T-helper 17 cell (primary cell): ENCODE measurements at regions not wholly inside any gene's neighbourhood (a gene's known extent, or its start where the extent isn't known, plus 50 kb on each side); places are given as distances from the start of the nearest gene placed in this dataset.

Experiments used
- ATAC-seq: fragments of 150-1000 bp; cut with Tn5 transposase; 2 replicates; pipeline ENCODE4 v1.10.0; 2021; ENCODE audit warnings: mild to moderate bottlenecking, moderate library complexity
- DNase-seq, 3 donors: peaks; one replicate each; pipeline versions ENCODE4 v3.0.0 to v3.0.0-alpha.2; 2020 to 2021
- H3K9me3 ChIP-seq: one replicate; pipeline ENCODE4 v1.7.0; 2013; ENCODE audit warnings: low read length, mild to moderate bottlenecking; ENCODE audit not compliant: control insufficient read depth, poor library complexity, severe bottlenecking
- H3K27ac Mint-ChIP-seq: one replicate; pipeline ENCODE4 v1.8.0; 2022; ENCODE audit warnings: mild to moderate bottlenecking, moderate library complexity, mixed read lengths
- H3K27me3 Mint-ChIP-seq: one replicate; pipeline ENCODE4 v1.8.0; 2022; ENCODE audit warnings: mixed read lengths
- H3K36me3 Mint-ChIP-seq: one replicate; pipeline ENCODE4 v1.8.0; 2022; ENCODE audit warnings: low read depth, mixed read lengths
- H3K4me1 Mint-ChIP-seq: one replicate; pipeline ENCODE4 v1.8.0; 2022; ENCODE audit warnings: mild to moderate bottlenecking, mixed read lengths
- H3K4me3 Mint-ChIP-seq: one replicate; pipeline ENCODE4 v1.8.0; 2022; ENCODE audit warnings: mild to moderate bottlenecking, moderate library complexity, mixed read lengths

DNA sequence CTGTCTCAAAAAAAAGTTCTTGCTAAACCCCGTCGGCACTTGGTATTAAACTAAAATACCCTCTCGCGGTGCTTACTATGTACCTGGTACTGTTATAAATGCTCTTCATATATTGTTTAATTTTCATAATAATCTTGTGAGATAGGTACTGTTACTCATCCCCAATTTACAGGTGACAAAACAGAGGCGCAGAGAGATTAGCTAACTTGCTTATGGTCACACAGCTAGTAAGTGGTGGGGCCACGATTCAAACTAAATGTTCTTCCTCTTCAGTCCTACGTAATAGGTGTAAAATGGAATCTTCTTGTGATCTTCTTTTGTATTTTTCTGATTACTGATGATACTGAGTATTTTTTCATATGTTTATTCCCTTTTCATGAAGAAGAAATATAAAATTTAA lies 51.3 kb downstream of the TET3 start:
- DNase-seq (no peak), ATAC-seq (no peak)
- H3K36me3 Mint-ChIP-seq: no peaks in the 10 kb centered on the region
- no peak overlapping the region for H3K4me3 Mint-ChIP-seq
- peaks cover 67% of the 10 kb centered on the region for H3K4me1 Mint-ChIP-seq
- H3K27ac Mint-ChIP-seq: no peak overlapping the region
- H3K9me3 ChIP-seq: no peaks in the 10 kb centered on the region
- H3K27me3 Mint-ChIP-seq: no peaks in the 10 kb centered on the region

DNA sequence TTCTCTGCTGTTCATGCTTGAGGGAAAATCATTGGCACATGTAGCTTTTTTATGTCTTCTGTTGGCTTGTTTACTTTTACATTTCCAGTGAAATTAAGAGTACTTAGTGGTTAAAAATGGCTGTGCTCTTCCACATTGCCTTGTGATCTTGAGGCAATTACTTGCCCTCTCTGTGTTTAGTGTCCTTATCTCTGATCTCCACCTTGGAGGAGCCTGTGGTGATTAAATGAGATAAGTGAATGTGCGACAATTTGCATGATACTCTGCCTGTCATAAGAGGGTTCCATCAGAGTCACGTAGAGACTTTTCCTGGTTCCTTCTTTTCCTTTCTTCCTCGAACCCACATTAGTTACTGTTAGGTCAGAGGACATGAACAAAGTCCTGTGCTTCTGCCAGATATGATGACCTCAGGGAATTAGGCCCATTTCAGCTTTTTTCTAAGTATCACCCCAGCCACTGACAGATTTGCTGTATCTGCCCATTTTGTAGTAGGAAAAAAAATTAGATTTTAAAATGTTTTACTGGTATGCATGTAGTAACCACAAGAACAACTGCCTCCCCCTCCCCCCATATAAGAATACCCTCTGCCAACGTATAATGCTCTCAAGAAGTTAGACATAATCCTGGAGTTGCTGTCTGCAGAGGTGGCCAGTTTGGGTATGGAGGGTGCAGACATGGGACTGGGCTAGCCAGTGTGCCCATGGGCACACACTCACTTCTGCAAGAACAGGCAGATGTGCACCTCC lies 51.9 kb downstream of the TET3 start:
- DNase-seq: no peak

DNA sequence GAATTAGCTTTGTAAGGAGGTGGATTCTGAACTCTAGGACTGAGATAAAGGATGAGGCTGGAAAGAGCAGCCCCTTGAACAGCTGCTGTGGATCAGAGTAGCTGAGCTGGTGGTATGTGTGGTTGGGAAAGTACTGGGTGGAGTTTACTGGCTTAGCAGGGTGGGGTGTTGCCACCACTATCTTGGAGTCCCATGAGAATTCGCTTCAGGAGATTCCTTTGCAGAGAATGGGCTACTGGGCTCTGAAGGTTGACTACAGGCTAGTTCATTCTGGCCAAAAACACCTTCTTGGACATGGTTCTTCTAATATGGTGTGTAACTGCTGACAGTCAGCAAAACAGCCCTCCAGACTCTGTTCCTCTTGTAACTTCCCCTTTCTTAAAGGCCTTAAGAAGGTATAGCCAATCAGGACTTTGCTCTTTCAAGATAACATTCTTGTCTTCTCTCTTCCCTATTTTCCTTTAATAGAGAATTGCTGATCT lies 52.7 kb downstream of the TET3 start:
- H3K4me1 Mint-ChIP-seq: peaks cover 61% of the 10 kb centered on the region
- H3K27me3 Mint-ChIP-seq: no peaks in the 10 kb centered on the region
- peak overlapping the region; percentile 75 for H3K27ac Mint-ChIP-seq
- DNase-seq (no peak), ATAC-seq (peak; percentile 43)
- no peaks in the 10 kb centered on the region for H3K36me3 Mint-ChIP-seq
- peak overlapping the region; percentile 15 for H3K4me3 Mint-ChIP-seq
- no peaks in the 10 kb centered on the region for H3K9me3 ChIP-seq

More for the DNA sequence above, 51.9 kb downstream of the TET3 start:
- Mint-ChIP-seq H3K27me3 (no peaks in the 10 kb centered on the region), H3K4me1 (peaks cover 66% of the 10 kb centered on the region), H3K4me3 (no peak overlapping the region), H3K36me3 (no peaks in the 10 kb centered on the region), H3K27ac (peak overlapping the region; percentile 75)
- no peak for ATAC-seq
- H3K9me3 ChIP-seq: no peaks in the 10 kb centered on the region

DNA sequence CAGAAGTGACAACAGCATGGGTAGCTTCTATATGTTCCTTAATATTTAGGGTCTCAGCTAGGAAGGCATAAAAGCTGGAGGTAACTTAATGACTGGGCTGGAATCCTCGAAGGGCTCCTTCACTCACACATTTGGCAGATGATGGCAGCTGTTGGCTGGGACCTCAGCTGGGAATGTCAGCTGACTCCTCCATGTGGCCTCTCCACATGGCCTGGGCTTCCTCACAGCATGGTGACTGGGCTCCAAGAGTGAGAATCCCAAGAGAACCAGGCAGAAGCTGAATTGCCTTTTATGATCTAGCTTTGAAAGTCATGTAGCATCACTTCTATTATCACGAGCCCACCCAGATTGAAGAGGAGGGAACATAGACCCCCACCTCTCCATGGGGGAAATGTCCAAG lies 54.9 kb downstream of the TET3 start:
- H3K4me1 Mint-ChIP-seq: peaks cover 58% of the 10 kb centered on the region
- H3K4me3 Mint-ChIP-seq: no peak overlapping the region

DNA sequence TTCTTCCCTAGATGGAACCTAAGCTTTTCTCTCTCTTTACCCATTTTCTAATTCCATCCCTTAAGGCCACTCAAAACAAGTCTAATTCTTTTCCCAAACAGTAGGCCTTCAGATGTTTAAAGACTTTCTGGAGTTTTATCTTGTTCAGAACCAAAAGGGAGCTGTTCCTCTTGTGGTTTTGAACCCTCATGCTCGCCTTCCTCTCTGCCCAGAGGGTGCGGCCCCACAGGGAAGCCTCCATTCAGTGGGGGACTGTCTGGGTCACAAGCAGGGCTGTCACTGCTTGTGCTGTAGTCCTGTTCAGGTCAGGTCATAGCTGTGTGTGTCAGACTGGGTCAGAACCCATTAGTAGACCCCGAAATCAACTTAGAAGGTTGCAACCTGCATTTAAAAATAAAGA lies 56.5 kb downstream of the TET3 start:
- Mint-ChIP-seq H3K4me1 (peaks cover 55% of the 10 kb centered on the region), H3K27ac (peak overlapping the region; percentile 35), H3K27me3 (no peaks in the 10 kb centered on the region), H3K4me3 (peak overlapping the region; percentile 21), H3K36me3 (no peaks in the 10 kb centered on the region)
- no peaks in the 10 kb centered on the region for H3K9me3 ChIP-seq
- peak; percentile 22 for ATAC-seq
- no peak for DNase-seq

More for the DNA sequence above, 54.9 kb downstream of the TET3 start:
- no peaks in the 10 kb centered on the region for H3K27me3 Mint-ChIP-seq
- ATAC-seq (no peak), DNase-seq (no peak)
- no peaks in the 10 kb centered on the region for H3K36me3 Mint-ChIP-seq
- H3K27ac Mint-ChIP-seq: peak overlapping the region; percentile 82
- no peaks in the 10 kb centered on the region for H3K9me3 ChIP-seq

DNA sequence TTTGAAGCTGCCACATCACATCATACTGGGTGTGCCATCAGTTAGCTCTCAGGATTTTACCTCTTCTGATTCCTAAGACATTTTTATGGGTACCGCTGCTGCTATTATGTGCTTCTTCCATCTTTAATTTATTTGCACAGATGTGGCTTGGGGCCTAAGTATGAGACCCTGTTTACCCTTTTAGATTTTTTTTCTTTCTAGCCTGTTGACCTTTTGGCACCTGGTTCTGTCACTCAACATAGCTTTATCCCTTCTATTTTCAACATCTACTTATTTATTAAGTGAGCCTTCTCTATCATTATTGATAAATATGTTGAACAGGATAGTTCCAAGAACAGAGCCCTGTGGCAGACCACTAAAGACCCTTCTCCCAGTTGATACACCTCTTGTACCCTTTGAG lies 57.0 kb downstream of the TET3 start:
- Mint-ChIP-seq H3K27me3 (no peaks in the 10 kb centered on the region), H3K4me3 (peak overlapping the region; percentile 2), H3K4me1 (peaks cover 50% of the 10 kb centered on the region), H3K27ac (peak overlapping the region; percentile 35), H3K36me3 (no peaks in the 10 kb centered on the region)
- no peaks in the 10 kb centered on the region for H3K9me3 ChIP-seq
- DNase-seq (no peak), ATAC-seq (no peak)

DNA sequence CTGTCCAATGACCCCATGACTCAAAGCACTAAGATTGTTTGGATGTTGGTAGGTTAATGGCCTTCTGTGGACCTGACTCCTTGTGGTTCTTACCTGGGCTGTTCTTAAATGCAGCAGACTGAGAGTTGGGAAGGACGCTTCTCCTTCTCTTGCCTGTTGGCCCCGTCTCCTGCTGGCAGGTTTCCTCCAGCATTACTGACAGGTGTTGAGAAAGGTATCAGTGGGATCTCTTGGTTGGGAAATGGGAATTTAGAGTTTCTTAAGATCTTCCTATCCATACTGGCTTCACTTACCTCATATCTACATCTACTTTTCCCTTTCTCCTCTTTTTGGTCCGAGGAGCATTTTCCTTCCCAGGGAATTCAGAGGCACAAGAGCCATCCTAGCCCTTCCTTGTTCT lies 57.9 kb downstream of the TET3 start:
- peaks cover 42% of the 10 kb centered on the region for H3K4me1 Mint-ChIP-seq
- no peak overlapping the region for H3K4me3 Mint-ChIP-seq
- H3K27ac Mint-ChIP-seq: peak overlapping the region; percentile 91
- no peaks in the 10 kb centered on the region for H3K27me3 Mint-ChIP-seq
- ATAC-seq (no peak), DNase-seq (no peak)
- H3K9me3 ChIP-seq: no peaks in the 10 kb centered on the region
- no peaks in the 10 kb centered on the region for H3K36me3 Mint-ChIP-seq

DNA sequence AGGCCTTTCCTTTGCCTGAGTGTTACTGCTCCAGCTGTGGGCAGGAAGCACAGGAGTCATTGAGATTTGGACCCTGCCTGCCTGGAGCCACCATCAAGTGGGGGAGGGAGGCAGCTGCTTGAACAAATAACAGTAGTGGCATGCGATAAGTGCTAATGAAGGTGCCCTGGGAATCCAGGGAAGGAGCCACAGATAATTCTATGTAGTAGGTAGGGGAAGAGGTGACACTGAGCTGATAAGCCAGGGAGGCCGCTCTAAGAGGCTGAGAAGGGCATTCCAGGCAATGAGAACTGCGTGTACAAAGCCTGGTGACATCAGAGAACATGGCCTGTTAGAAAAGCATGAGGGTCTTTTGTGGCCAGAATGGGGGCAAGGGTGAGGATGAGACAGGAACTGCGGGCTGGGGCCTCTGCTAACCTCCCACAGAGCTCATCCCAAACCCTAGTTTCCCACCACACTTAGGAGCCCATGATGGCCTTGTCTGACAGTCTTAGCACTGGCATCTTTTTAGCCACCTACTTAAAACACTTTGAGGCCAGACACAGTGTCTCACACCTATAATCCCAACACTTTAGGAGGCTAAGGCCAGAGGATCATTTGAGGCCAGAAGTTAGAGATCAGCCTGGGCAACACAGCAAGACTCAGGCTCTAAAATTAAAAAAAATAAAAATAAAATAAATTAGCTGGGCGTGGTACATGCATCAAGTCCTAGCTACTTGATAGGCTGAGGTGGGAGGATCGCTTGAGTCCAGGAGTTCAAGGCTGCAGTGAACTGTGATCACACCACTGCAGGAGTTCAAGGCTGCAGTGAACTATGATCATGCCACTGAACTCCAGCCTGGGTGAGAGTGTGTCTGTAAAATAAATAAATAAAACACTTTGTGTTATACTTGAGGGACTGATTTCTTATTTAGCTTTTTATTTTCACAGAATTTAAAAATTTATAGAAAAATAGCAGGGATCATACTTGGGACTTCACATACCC lies 58.9 kb downstream of the TET3 start:
- Mint-ChIP-seq H3K4me3 (no peak overlapping the region), H3K27me3 (no peaks in the 10 kb centered on the region), H3K36me3 (peaks cover 1% of the 10 kb centered on the region), H3K4me1 (peaks cover 36% of the 10 kb centered on the region), H3K27ac (peak overlapping the region; percentile 91)
- H3K9me3 ChIP-seq: no peaks in the 10 kb centered on the region
- ATAC-seq: no peak
- DNase-seq: no peak

DNA sequence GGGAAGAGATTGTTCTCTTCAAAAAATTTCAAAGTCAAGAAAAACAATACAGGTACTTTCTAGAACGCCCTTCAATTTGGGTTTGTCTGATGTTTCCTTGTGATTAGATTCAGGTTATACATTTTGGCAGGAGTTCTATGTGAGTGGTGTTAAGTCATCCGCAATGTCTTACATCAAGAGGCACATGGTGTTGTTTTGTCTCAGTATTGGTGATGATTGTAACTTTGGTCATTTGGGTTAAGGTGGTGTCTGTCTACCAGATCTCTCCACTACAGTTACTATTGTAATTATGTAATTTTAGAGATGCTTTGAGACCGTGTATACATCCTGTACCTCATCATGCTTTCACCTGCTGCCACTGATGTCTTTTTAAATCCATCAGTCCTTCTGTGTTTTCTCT lies 60.3 kb downstream of the TET3 start:
- no peak for DNase-seq
- H3K9me3 ChIP-seq: no peaks in the 10 kb centered on the region
- peaks cover 30% of the 10 kb centered on the region for H3K4me1 Mint-ChIP-seq
- H3K27ac Mint-ChIP-seq: peak overlapping the region; percentile 88
- no peak overlapping the region for H3K4me3 Mint-ChIP-seq
- no peaks in the 10 kb centered on the region for H3K27me3 Mint-ChIP-seq
- peaks cover 3% of the 10 kb centered on the region for H3K36me3 Mint-ChIP-seq
- no peak for ATAC-seq

DNA sequence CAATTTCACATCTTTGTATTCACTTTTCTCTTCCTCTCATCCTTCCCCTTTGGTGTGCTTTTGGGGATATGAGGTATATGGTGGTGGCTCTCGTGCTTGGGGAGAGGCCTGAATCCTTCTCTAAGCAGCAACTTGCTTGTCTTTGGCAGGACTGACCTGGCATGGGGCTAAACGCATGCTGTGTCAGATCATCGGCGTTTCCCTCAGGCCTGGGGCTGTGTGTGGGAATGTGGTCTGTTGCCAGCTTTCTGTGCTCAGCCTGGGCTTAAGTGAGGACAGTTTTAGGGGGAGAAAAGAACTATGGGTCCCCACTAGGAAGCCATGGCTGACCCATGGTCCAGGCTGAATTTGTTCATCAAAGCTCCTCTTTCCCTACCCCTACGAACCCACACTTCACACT lies 60.7 kb downstream of the TET3 start:
- H3K4me3 Mint-ChIP-seq: no peak overlapping the region
- H3K27me3 Mint-ChIP-seq: no peaks in the 10 kb centered on the region
- peak overlapping the region; percentile 88 for H3K27ac Mint-ChIP-seq
- H3K9me3 ChIP-seq: no peaks in the 10 kb centered on the region
- DNase-seq: no peak
- peaks cover 3% of the 10 kb centered on the region for H3K36me3 Mint-ChIP-seq
- peaks cover 26% of the 10 kb centered on the region for H3K4me1 Mint-ChIP-seq
- no peak for ATAC-seq

DNA sequence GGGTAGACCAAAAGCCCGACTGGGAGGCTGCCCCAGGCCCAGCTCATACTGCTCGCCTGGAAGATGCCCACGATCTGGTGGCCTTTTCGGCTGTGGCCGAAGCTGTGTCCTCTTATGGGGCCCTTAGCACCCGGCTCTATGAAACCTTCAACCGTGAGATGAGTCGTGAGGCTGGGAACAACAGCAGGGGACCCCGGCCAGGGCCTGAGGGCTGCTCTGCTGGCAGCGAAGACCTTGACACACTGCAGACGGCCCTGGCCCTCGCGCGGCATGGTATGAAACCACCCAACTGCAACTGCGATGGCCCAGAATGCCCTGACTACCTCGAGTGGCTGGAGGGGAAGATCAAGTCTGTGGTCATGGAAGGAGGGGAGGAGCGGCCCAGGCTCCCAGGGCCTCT lies 61.7 kb downstream of the TET3 start:
- peaks cover 3% of the 10 kb centered on the region for H3K36me3 Mint-ChIP-seq
- no peak for ATAC-seq
- no peaks in the 10 kb centered on the region for H3K9me3 ChIP-seq
- no peaks in the 10 kb centered on the region for H3K27me3 Mint-ChIP-seq
- peaks cover 16% of the 10 kb centered on the region for H3K4me1 Mint-ChIP-seq
- no peak for DNase-seq
- H3K27ac Mint-ChIP-seq: no peak overlapping the region
- H3K4me3 Mint-ChIP-seq: no peak overlapping the region

DNA sequence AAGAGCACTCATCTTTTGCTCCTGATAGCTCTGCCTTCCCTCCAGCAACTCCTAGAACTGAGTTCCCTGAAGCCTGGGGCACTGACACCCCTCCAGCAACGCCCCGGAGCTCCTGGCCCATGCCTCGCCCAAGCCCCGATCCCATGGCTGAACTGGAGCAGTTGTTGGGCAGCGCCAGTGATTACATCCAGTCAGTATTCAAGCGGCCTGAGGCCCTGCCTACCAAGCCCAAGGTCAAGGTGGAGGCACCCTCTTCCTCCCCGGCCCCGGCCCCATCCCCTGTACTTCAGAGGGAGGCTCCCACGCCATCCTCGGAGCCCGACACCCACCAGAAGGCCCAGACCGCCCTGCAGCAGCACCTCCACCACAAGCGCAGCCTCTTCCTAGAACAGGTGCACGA lies 62.4 kb downstream of the TET3 start:
- Mint-ChIP-seq H3K36me3 (peaks cover 3% of the 10 kb centered on the region), H3K27ac (peak overlapping the region; percentile 88), H3K4me3 (peak overlapping the region; percentile 49), H3K27me3 (no peaks in the 10 kb centered on the region), H3K4me1 (peaks cover 17% of the 10 kb centered on the region)
- ATAC-seq: no peak
- no peaks in the 10 kb centered on the region for H3K9me3 ChIP-seq
- DNase-seq: no peak

DNA sequence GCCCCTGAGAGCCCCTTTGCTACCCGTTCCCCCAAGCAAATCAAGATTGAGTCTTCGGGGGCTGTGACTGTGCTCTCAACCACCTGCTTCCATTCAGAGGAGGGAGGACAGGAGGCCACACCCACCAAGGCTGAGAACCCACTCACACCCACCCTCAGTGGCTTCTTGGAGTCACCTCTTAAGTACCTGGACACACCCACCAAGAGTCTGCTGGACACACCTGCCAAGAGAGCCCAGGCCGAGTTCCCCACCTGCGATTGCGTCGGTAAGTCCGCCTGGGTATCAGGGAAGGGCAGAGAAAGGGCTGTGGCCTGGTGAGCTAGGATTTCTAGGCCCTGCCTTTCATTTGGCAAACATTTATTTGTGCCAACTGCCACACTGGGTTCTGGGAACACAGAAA lies 63.4 kb downstream of the TET3 start:
- no peaks in the 10 kb centered on the region for H3K27me3 Mint-ChIP-seq
- no peaks in the 10 kb centered on the region for H3K9me3 ChIP-seq
- peaks cover 17% of the 10 kb centered on the region for H3K4me1 Mint-ChIP-seq
- H3K36me3 Mint-ChIP-seq: peaks cover 3% of the 10 kb centered on the region
- H3K4me3 Mint-ChIP-seq: no peak overlapping the region
- H3K27ac Mint-ChIP-seq: peak overlapping the region; percentile 88
- no peak for DNase-seq
- no peak for ATAC-seq
